Right lobe of liver (tissue), 4 donors: ENCODE measurements at regions not wholly inside any gene's neighbourhood (a gene's known extent, or its start where the extent isn't known, plus 50 kb on each side); places are given as distances from the start of the nearest gene placed in this dataset.

ENCODE experiments used
- POLR2A ChIP-seq: fragments of 450-650 bp; IDR thresholded peaks from one replicate; pipeline ENCODE4 v1.6.1; 2017; ENCODE audit warnings: antibody characterized with exemption, mild to moderate bottlenecking
- TF ChIP-seq, protein P1 (sequence below), 4 donors: fragments of 200-600 bp in 3 of 4; fragments of 450-650 bp in 1 of 4; IDR thresholded peaks; one replicate each; pipeline versions ENCODE4 v1.5.1 to v1.8.0; 2016 to 2022; ENCODE audit warnings: antibody characterized with exemption in 4 of 4, mild to moderate bottlenecking in 2 of 4
- donor health status: DM: no; HTN: no; CAD: no.
- donor health status: DM: no; HTN: no; CAD: no.
- donor health status: DM: no; HTN: yes; CAD: no.

DNA sequence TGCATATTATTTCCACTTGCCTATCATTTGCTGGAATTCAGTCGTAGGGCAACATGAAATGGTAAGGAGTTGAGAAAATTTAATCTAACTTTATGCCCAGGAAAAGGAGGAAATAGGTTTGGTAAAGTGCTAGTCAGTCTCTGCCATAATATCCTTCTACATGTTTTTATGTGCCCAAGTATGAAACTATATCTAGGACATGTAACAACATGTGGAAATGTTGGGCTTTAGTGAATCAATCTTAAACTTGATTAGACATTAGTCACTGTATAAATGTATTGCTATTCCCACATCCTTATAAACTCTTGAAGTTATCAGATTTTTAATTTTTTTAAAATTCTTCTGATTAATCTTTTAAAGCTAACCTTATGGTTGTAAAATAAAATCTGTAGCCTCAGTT is 204.7 kb upstream of the ZRANB2 start:
- no peak for TF ChIP-seq POLR2A
- TF ChIP-seq, protein P1, sequence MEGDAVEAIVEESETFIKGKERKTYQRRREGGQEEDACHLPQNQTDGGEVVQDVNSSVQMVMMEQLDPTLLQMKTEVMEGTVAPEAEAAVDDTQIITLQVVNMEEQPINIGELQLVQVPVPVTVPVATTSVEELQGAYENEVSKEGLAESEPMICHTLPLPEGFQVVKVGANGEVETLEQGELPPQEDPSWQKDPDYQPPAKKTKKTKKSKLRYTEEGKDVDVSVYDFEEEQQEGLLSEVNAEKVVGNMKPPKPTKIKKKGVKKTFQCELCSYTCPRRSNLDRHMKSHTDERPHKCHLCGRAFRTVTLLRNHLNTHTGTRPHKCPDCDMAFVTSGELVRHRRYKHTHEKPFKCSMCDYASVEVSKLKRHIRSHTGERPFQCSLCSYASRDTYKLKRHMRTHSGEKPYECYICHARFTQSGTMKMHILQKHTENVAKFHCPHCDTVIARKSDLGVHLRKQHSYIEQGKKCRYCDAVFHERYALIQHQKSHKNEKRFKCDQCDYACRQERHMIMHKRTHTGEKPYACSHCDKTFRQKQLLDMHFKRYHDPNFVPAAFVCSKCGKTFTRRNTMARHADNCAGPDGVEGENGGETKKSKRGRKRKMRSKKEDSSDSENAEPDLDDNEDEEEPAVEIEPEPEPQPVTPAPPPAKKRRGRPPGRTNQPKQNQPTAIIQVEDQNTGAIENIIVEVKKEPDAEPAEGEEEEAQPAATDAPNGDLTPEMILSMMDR (IDR thresholded peaks at IDR 0.05) = no peak
